ENCODE measurements at regions not wholly inside any gene's neighbourhood (a gene's known extent, or its start where the extent isn't known, plus 50 kb on each side); places are given as distances from the start of the nearest gene placed in this dataset.

DNA sequence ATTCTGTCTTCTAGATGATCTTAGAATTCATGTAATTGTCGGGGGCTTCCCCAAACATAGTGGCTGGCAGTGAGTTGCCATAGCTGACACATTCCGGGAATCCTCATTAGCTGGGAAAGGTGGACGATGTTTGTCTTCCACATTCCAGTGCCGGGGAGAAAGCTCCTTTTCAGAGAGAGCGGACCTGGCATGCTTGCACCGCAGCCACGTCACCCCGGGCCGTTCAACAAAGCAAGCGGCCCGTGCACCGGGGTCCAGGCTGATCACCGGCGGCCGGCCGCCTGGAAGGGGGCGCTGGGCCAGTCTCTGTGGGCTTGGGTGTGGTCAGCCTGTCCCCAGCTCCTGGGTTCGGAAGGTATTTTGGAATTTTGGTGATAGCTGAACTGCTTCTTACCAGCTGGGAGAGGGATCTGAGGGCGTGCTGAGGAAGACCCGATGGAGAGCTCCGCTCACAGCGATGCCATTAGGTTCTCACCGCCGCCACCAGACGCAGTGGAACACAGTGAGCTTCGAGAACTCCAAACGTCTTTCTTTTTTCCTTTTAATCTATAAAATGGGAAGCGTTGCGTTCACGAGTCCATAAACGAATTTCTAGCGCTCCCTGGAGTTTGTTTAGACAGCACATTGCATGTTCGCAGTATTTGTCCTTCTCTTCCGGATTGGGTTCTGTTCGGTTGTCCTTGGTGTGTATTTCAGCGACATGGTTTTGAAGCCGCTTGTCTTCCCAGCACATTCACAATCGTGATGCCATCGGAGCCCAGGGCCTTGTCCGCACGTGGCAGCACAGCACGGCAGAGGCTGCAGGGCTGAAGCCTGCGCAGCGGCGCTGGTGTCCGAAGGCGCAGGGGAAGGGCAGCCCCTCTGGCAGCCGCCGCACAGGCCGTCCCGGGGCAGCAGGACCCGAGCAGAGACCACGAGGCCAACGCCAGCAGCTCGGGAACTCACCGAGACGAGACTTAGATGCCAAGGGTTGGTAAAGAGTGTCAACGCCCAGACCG, 557.6 kb downstream of the QKI start:
- no TSS peak for BruUV-seq (replicated peaks)
- Mint-ChIP-seq H3K36me3 (ENCODE audit: insufficient read depth, unreplicated experiment) (no peaks in the 10 kb centered on the region), H3K9me3 (ENCODE audit: unreplicated experiment) (no peaks in the 10 kb centered on the region), H3K4me1 (ENCODE audit: insufficient read depth, unreplicated experiment) (no peaks in the 10 kb centered on the region), H3K27me3 (ENCODE audit: insufficient read depth, unreplicated experiment) (no peaks in the 10 kb centered on the region), H3K4me3 (ENCODE audit: unreplicated experiment) (no peak overlapping the region), H3K27ac (ENCODE audit: low read depth, unreplicated experiment) (no peak overlapping the region)
- intact Hi-C loops (cut with micrococcal nuclease): no loop called here
- POLR2A ChIA-PET: no interaction called here
- no peak for DNase-seq (ENCODE audit: unreplicated experiment)
- CTCF ChIA-PET: interaction anchor here (0.6 to 1.0 kb wide), 2 partner anchors 10 to 545 kb away, joined by 3 to 4 read pairs; no protein-coding TSS in a partner anchor
- TF ChIP-seq, protein P1, sequence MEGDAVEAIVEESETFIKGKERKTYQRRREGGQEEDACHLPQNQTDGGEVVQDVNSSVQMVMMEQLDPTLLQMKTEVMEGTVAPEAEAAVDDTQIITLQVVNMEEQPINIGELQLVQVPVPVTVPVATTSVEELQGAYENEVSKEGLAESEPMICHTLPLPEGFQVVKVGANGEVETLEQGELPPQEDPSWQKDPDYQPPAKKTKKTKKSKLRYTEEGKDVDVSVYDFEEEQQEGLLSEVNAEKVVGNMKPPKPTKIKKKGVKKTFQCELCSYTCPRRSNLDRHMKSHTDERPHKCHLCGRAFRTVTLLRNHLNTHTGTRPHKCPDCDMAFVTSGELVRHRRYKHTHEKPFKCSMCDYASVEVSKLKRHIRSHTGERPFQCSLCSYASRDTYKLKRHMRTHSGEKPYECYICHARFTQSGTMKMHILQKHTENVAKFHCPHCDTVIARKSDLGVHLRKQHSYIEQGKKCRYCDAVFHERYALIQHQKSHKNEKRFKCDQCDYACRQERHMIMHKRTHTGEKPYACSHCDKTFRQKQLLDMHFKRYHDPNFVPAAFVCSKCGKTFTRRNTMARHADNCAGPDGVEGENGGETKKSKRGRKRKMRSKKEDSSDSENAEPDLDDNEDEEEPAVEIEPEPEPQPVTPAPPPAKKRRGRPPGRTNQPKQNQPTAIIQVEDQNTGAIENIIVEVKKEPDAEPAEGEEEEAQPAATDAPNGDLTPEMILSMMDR (IDR thresholded peaks at IDR 0.05; ENCODE audit: unreplicated experiment): no peak

DNA sequence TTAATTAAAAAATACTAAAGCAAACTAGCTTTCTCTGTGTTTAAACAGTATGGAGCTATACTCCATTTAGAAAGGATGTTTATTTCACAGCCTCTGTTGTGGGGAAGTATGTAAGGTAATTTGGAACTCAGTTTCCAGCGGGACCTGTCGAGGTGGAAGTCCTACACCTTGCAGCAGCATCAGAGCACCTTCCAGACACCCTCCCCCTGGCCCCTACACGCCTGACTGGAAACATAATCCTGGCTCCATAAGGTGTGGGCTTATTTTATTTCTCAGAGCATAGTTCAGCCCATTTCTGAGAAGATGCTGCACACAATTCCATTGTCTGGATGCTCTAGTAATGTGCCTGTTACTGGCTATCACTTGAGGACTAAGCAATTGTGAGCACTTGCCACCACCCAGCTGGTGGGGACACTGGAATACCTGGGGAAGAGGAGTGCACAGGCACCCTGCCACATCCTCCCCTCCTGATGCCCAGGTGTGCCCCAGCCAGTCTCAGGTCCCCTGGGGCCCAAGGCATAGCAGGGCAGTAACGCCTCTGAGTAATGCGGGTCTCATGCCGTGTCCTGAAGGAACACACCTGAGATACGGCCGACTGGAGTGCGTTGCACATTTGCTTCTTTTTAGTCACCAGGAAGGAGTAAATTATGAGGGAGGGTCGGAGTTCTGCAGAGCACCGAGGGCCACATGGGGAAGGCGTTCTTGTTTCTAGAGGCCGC, 556.5 kb downstream of the QKI start:
- ChIA-PET CTCF (interaction anchor here (0.8 kb wide), 1 partner anchor 95 kb away, joined by 3 read pairs; no protein-coding TSS in a partner anchor), POLR2A (no interaction called here)
- no peak overlapping the region for H3K27ac Mint-ChIP-seq (ENCODE audit: low read depth, unreplicated experiment)
- DNase-seq (ENCODE audit: unreplicated experiment): no peak
- no peak overlapping the region for H3K4me3 Mint-ChIP-seq (ENCODE audit: unreplicated experiment)
- no peaks in the 10 kb centered on the region for H3K27me3 Mint-ChIP-seq (ENCODE audit: insufficient read depth, unreplicated experiment)
- TF ChIP-seq, protein P1 (IDR thresholded peaks at IDR 0.05; ENCODE audit: unreplicated experiment): no peak
- no peaks in the 10 kb centered on the region for H3K36me3 Mint-ChIP-seq (ENCODE audit: insufficient read depth, unreplicated experiment)
- no peaks in the 10 kb centered on the region for H3K9me3 Mint-ChIP-seq (ENCODE audit: unreplicated experiment)
- no TSS peak for BruUV-seq (replicated peaks)
- intact Hi-C loops (cut with micrococcal nuclease): no loop called here
- no peaks in the 10 kb centered on the region for H3K4me1 Mint-ChIP-seq (ENCODE audit: insufficient read depth, unreplicated experiment)

DNA sequence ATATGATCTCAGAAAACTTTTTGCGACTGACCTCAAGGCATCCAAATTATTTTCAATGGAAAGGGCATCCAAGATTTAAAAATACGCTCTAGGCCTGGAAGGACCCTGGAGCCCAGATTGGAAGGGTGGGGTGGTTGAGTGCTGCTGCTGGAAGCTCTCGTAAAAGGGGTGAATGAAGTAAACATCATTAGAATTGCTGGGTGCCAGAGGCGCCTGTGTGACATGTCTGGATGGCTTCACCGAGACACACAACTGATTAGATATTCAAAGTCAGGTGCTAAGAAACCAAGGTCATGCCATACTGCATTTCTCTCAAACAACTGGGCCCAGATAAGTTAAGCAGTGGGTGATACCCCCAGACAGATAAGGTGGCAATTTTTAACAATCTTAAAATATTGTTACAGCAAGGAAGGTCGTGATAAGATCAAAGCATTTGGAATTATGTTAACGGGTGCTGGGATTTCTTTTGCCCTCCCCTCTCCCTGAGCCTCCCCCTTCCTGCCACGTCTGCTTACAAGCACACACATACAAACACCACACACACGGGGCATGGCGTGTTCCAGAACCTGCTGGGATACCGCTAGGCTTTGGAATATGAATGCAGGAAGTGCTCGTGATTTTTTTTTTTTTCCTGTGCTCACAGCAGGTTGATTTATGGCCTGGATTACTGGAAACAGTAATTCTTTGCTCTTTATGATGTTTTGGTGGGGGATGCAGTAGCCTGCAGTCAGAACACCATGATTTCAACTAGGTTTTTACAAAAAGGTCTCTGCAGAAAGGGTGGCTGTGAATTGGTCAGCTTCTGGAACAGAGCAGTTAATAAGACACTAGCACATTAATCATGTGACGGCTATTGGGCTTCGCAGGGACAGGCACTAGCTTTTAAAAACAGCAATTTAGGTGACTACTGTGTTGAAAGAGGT, 551.2 kb downstream of the QKI start:
- H3K4me3 Mint-ChIP-seq (ENCODE audit: unreplicated experiment): no peak overlapping the region
- no peaks in the 10 kb centered on the region for H3K9me3 Mint-ChIP-seq (ENCODE audit: unreplicated experiment)
- intact Hi-C loops (cut with micrococcal nuclease): no loop called here
- no peaks in the 10 kb centered on the region for H3K36me3 Mint-ChIP-seq (ENCODE audit: insufficient read depth, unreplicated experiment)
- no TSS peak for BruUV-seq (replicated peaks)
- no peaks in the 10 kb centered on the region for H3K4me1 Mint-ChIP-seq (ENCODE audit: insufficient read depth, unreplicated experiment)
- TF ChIP-seq, protein P1 (IDR thresholded peaks at IDR 0.05; ENCODE audit: unreplicated experiment): no peak
- POLR2A ChIA-PET: no interaction called here
- CTCF ChIA-PET: interaction anchor here (0.7 kb wide), 2 partner anchors 55 to 1279 kb away, joined by 3 to 5 read pairs; no protein-coding TSS in a partner anchor
- H3K27me3 Mint-ChIP-seq (ENCODE audit: insufficient read depth, unreplicated experiment): no peaks in the 10 kb centered on the region
- H3K27ac Mint-ChIP-seq (ENCODE audit: low read depth, unreplicated experiment): no peak overlapping the region
- no peak for DNase-seq (ENCODE audit: unreplicated experiment)
